ENCODE measurements at regions not wholly inside any gene's neighbourhood (a gene's known extent, or its start where the extent isn't known, plus 50 kb on each side); places are given as distances from the start of the nearest gene placed in this dataset.

DNA sequence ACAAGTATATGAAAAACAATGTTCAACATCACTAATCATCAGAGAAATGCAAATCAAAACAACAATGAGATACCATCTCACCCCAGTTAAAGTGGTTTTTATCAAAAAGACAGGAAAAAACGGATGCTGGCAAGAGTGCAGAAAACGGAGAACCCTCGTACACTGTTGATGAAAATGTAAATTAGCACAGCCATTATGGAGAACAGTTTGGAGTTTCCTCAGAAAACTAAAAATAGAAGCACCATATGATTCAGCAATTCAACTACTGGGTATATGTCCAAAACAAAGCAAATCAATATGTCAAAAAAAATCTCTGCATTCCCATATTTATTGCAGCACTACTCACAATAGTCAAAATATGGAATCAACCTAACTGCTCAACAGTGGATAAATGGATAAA is 50.1 kb upstream of the CES5A start:
- TF ChIP-seq, protein P1, sequence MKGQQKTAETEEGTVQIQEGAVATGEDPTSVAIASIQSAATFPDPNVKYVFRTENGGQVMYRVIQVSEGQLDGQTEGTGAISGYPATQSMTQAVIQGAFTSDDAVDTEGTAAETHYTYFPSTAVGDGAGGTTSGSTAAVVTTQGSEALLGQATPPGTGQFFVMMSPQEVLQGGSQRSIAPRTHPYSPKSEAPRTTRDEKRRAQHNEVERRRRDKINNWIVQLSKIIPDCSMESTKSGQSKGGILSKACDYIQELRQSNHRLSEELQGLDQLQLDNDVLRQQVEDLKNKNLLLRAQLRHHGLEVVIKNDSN (IDR thresholded peaks at IDR 0.05) = no peak
- TF ChIP-seq CREB1 (IDR thresholded peaks at IDR 0.05; ENCODE audit: low read depth) (no peak), NFIC (IDR thresholded peaks at IDR 0.05) (no peak), TAF1 (IDR thresholded peaks at IDR 0.05; ENCODE audit: low read depth) (no peak), TEAD4 (IDR thresholded peaks at IDR 0.05) (no peak), YY1 (IDR thresholded peaks at IDR 0.05; ENCODE audit: low read depth) (no peak), EGR1 (IDR thresholded peaks at IDR 0.05) (no peak), ZBTB7A (IDR thresholded peaks at IDR 0.05; ENCODE audit: low read depth) (no peak), FOXM1 (IDR thresholded peaks at IDR 0.05; ENCODE audit: borderline replicate concordance, low read depth) (no peak), TCF12 (IDR thresholded peaks at IDR 0.05; ENCODE audit: low read depth) (no peak), CEBPB (IDR thresholded peaks at IDR 0.05) (no peak), EP300 (IDR thresholded peaks at IDR 0.05; ENCODE audit: borderline replicate concordance) (no peak), RAD21 (IDR thresholded peaks at IDR 0.05; ENCODE audit: low read depth) (no peak)
- TF ChIP-seq, protein P2, sequence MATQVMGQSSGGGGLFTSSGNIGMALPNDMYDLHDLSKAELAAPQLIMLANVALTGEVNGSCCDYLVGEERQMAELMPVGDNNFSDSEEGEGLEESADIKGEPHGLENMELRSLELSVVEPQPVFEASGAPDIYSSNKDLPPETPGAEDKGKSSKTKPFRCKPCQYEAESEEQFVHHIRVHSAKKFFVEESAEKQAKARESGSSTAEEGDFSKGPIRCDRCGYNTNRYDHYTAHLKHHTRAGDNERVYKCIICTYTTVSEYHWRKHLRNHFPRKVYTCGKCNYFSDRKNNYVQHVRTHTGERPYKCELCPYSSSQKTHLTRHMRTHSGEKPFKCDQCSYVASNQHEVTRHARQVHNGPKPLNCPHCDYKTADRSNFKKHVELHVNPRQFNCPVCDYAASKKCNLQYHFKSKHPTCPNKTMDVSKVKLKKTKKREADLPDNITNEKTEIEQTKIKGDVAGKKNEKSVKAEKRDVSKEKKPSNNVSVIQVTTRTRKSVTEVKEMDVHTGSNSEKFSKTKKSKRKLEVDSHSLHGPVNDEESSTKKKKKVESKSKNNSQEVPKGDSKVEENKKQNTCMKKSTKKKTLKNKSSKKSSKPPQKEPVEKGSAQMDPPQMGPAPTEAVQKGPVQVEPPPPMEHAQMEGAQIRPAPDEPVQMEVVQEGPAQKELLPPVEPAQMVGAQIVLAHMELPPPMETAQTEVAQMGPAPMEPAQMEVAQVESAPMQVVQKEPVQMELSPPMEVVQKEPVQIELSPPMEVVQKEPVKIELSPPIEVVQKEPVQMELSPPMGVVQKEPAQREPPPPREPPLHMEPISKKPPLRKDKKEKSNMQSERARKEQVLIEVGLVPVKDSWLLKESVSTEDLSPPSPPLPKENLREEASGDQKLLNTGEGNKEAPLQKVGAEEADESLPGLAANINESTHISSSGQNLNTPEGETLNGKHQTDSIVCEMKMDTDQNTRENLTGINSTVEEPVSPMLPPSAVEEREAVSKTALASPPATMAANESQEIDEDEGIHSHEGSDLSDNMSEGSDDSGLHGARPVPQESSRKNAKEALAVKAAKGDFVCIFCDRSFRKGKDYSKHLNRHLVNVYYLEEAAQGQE (IDR thresholded peaks at IDR 0.05; ENCODE audit: low read depth) = no peak
- TF ChIP-seq, protein P3, sequence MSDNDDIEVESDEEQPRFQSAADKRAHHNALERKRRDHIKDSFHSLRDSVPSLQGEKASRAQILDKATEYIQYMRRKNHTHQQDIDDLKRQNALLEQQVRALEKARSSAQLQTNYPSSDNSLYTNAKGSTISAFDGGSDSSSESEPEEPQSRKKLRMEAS (IDR thresholded peaks at IDR 0.05) = no peak

Measured in Ishikawa (cell line).